ENCODE measurements at regions not wholly inside any gene's neighbourhood (a gene's known extent, or its start where the extent isn't known, plus 50 kb on each side); places are given as distances from the start of the nearest gene placed in this dataset.

- ChIA-PET CTCF (no interaction called here), RAD21 (ENCODE audit: low non-redundant PET in 1 of 2, low total read pairs in 2 of 2, uncharacterized antibody in 2 of 2, unreplicated experiment in 2 of 2) (no interaction called here), POLR2A (no interaction called here)
- no peak for TF ChIP-seq FOSL1 (IDR thresholded peaks at IDR 0.05; ENCODE audit: low read depth)
- TF ChIP-seq EGR1 (IDR thresholded peaks at IDR 0.05; ENCODE audit: low read depth): no peak
- no peak for TF ChIP-seq MAX (IDR thresholded peaks at IDR 0.05)
- TF ChIP-seq ELF1 (IDR thresholded peaks at IDR 0.05; ENCODE audit: borderline replicate concordance, low read depth): no peak
- TF ChIP-seq EZH2phosphoT487 (IDR thresholded peaks at IDR 0.05; ENCODE audit: borderline replicate concordance): no peak
- TF ChIP-seq RAD21 (IDR thresholded peaks at IDR 0.05; ENCODE audit: low read depth): no peak
- no peaks in the 10 kb centered on the region for H3K9me3 ChIP-seq (ENCODE audit: control insufficient read depth in 1 of 2, insufficient read depth in 1 of 2, low read depth in 1 of 2, low read length in 2 of 2)
- no peak overlapping the region for H3K9ac ChIP-seq (ENCODE audit: low read length)
- H3K27me3 ChIP-seq (ENCODE audit: insufficient read depth, low read length): peaks cover 42% of the 10 kb centered on the region
- H3K4me3 ChIP-seq (replicated peaks in 1 of 2; ENCODE audit: low read depth in 1 of 2, low read length in 2 of 2): no peak overlapping the region
- intact Hi-C loops (cut with micrococcal nuclease): no loop called here
- H3K27ac ChIP-seq (ENCODE audit: low read depth, low read length): no peak overlapping the region
- H3K9me2 ChIP-seq (ENCODE audit: insufficient read depth): no peaks in the 10 kb centered on the region
- H3K79me2 ChIP-seq (ENCODE audit: insufficient read depth, low read length): no peaks in the 10 kb centered on the region
- H2AFZ ChIP-seq (ENCODE audit: low read depth, low read length, poor library complexity, severe bottlenecking): no peak overlapping the region
- H4K20me1 ChIP-seq (ENCODE audit: insufficient read depth): no peaks in the 10 kb centered on the region
- ATAC-seq (no peak), DNase-seq (ENCODE audit: low read depth, low spot score) (no peak)
- H3K4me1 ChIP-seq (ENCODE audit: control insufficient read depth in 1 of 2, insufficient read depth in 2 of 2, low read length in 2 of 2): no peaks in the 10 kb centered on the region
- no TSS peak for BruUV-seq (replicated peaks)
- no peaks in the 10 kb centered on the region for H3K36me3 ChIP-seq (ENCODE audit: control insufficient read depth in 1 of 2, insufficient read depth in 2 of 2, low read length in 2 of 2)
- H3K4me2 ChIP-seq (ENCODE audit: low read length): no peak overlapping the region
Measured at GRCh38 chr10:78363190-78363589, 329.5 kb downstream of the RPS24 start.

GRCh38 chr10:78365694-78366093, 332.0 kb downstream of the RPS24 start:
- Histone ChIP-seq H3K79me2 (ENCODE audit: insufficient read depth, low read length) (no peaks in the 10 kb centered on the region), H3K27me3 (ENCODE audit: insufficient read depth, low read length) (peaks cover 24% of the 10 kb centered on the region), H3K9me2 (ENCODE audit: insufficient read depth) (no peaks in the 10 kb centered on the region), H3K9ac (ENCODE audit: low read length) (no peak overlapping the region), H3K27ac (ENCODE audit: low read depth, low read length) (no peak overlapping the region), H3K36me3 (ENCODE audit: control insufficient read depth in 1 of 2, insufficient read depth in 2 of 2, low read length in 2 of 2) (no peaks in the 10 kb centered on the region), H4K20me1 (ENCODE audit: insufficient read depth) (no peaks in the 10 kb centered on the region), H3K4me3 (replicated peaks in 1 of 2; ENCODE audit: low read depth in 1 of 2, low read length in 2 of 2) (no peak overlapping the region), H3K4me1 (ENCODE audit: control insufficient read depth in 1 of 2, insufficient read depth in 2 of 2, low read length in 2 of 2) (no peaks in the 10 kb centered on the region), H2AFZ (ENCODE audit: low read depth, low read length, poor library complexity, severe bottlenecking) (no peak overlapping the region), H3K9me3 (ENCODE audit: control insufficient read depth in 1 of 2, insufficient read depth in 1 of 2, low read depth in 1 of 2, low read length in 2 of 2) (no peaks in the 10 kb centered on the region), H3K4me2 (ENCODE audit: low read length) (no peak overlapping the region)
- ChIA-PET CTCF (no interaction called here), POLR2A (no interaction called here), RAD21 (ENCODE audit: low non-redundant PET in 1 of 2, low total read pairs in 2 of 2, uncharacterized antibody in 2 of 2, unreplicated experiment in 2 of 2) (no interaction called here)
- no peak for DNase-seq (ENCODE audit: low read depth, low spot score)
- no peak for ATAC-seq
- intact Hi-C loops (cut with micrococcal nuclease): no loop called here
- BruUV-seq (replicated peaks): no TSS peak
- TF ChIP-seq REST (IDR thresholded peaks at IDR 0.05; ENCODE audit: low read depth) (no peak), CEBPB (IDR thresholded peaks at IDR 0.05; ENCODE audit: low read depth) (no peak), RAD21 (IDR thresholded peaks at IDR 0.05; ENCODE audit: low read depth) (no peak), SRF (IDR thresholded peaks at IDR 0.05; ENCODE audit: low read depth) (no peak), EZH2 (IDR thresholded peaks at IDR 0.05) (no peak), CTCF (IDR thresholded peaks at IDR 0.05 in 2 of 3, conservative IDR thresholded peaks at IDR 0.05 in 1 of 3; ENCODE audit: borderline replicate concordance in 1 of 3, insufficient read depth in 1 of 3, low read depth in 2 of 3, low read length in 2 of 3) (no peak), EGR1 (IDR thresholded peaks at IDR 0.05; ENCODE audit: low read depth) (no peak), ATF3 (IDR thresholded peaks at IDR 0.05) (no peak), POLR2A (IDR thresholded peaks at IDR 0.05; ENCODE audit: borderline replicate concordance, extremely low read depth, insufficient read depth, insufficient read length) (no peak)

Measured in HCT116 (cell line).